PC-9 (cell line): ENCODE measurements at regions not wholly inside any gene's neighbourhood (a gene's known extent, or its start where the extent isn't known, plus 50 kb on each side); places are given as distances from the start of the nearest gene placed in this dataset.

Experiments used
- BruUV-seq: library from RNA; stranded (reverse); fragments of 400-500 nt; replicated peaks from 2 replicates; lab custom pipeline; 2021; lab: Mats Ljungman, UMichigan
- CTCF ChIA-PET: fragments of 300-600 bp; sonication (Branson Sonifier 250); formaldehyde crosslinking; loops from one replicate; lab custom pipeline; 2022; ENCODE audit warnings: antibody characterized with exemption; lab: Charles Lee
- POLR2A ChIA-PET: fragments of 300-600 bp; sonication (Branson Sonifier 250); formaldehyde crosslinking; loops from one replicate; lab custom pipeline; 2022; ENCODE audit warnings: antibody characterized with exemption; ENCODE audit not compliant: unreplicated experiment; lab: Charles Lee
- DNase-seq, 2 experiments: peaks; one replicate each; pipeline versions ENCODE4 v3.0.0 to v3.0.0-alpha.2; 2015 to 2022; ENCODE audit warnings: mixed read lengths in 1 of 2
- H2AFZ ChIP-seq: fragments of 200-600 bp; sonication (generic); 2 replicates; pipeline ENCODE4 v1.8.1; 2017; ENCODE audit warnings: antibody characterized with exemption
- H3F3A ChIP-seq: fragments of 200-600 bp; sonication (generic); 2 replicates; pipeline ENCODE4 v1.8.1; 2017; ENCODE audit warnings: antibody characterized with exemption, mild to moderate bottlenecking, low read depth; ENCODE audit not compliant: insufficient read depth
- H3K27ac ChIP-seq: fragments of 200-600 bp; sonication (generic); 2 replicates; pipeline ENCODE4 v1.6.1; 2016; ENCODE audit warnings: mixed run types
- H3K27me3 ChIP-seq: fragments of 200-600 bp; sonication (generic); 2 replicates; pipeline ENCODE4 v1.6.1; 2016; ENCODE audit warnings: low read depth, mixed run types; ENCODE audit not compliant: insufficient read depth
- H3K36me3 ChIP-seq: fragments of 200-600 bp; sonication (generic); 2 replicates; pipeline ENCODE4 v1.6.1; 2016; ENCODE audit warnings: low read depth, mixed run types
- H3K4me1 ChIP-seq: fragments of 200-600 bp; sonication (generic); replicated peaks from 2 replicates; pipeline ENCODE4 v1.6.1; 2016; ENCODE audit warnings: mixed run types; ENCODE audit not compliant: insufficient read depth
- H3K4me2 ChIP-seq: fragments of 200-600 bp; sonication (generic); 2 replicates; pipeline ENCODE4 v1.6.1; 2017; ENCODE audit warnings: mixed run types
- H3K4me3 ChIP-seq: fragments of 200-600 bp; sonication (generic); 2 replicates; pipeline ENCODE4 v1.6.1; 2016; ENCODE audit warnings: mixed run types
- H3K79me2 ChIP-seq: fragments of 200-600 bp; sonication (generic); 2 replicates; pipeline ENCODE4 v1.6.1; 2017; ENCODE audit warnings: low read depth, mixed run types
- H3K9me2 ChIP-seq: fragments of 200-600 bp; sonication (generic); 2 replicates; pipeline ENCODE4 v1.8.1; 2017; ENCODE audit warnings: mild to moderate bottlenecking; ENCODE audit not compliant: insufficient read depth
- H3K9me3 ChIP-seq: fragments of 200-600 bp; sonication (generic); 2 replicates; pipeline ENCODE4 v1.8.1; 2016; ENCODE audit warnings: low read depth; ENCODE audit not compliant: insufficient read depth
- H4K20me1 ChIP-seq: fragments of 200-600 bp; sonication (generic); 2 replicates; pipeline ENCODE4 v1.8.1; 2017; ENCODE audit not compliant: insufficient read depth
- CTCF ChIP-seq: fragments of 200-600 bp; sonication (generic); conservative IDR thresholded peaks from 2 replicates; pipeline ENCODE4 v1.6.1; 2017; ENCODE audit warnings: mixed run types, antibody characterized with exemption, mild to moderate bottlenecking, moderate library complexity
- EZH2 ChIP-seq: fragments of 200-600 bp; sonication (generic); IDR thresholded peaks from 2 replicates; pipeline ENCODE4 v1.8.0; 2017; ENCODE audit warnings: antibody characterized with exemption, low read depth
- intact Hi-C: fragments of 100-400 bp; cut with micrococcal nuclease; formaldehyde crosslinking; loops from one replicate; pipeline ENCODE4 v1.10.0; 2022; ENCODE audit not compliant: unreplicated experiment

- no peaks in the 10 kb centered on the region for H3K36me3 ChIP-seq
- no peak for DNase-seq
- H3K4me1 ChIP-seq, result no peaks in the 10 kb centered on the region
- H4K20me1 ChIP-seq, result no peaks in the 10 kb centered on the region
- no peak overlapping the region for H3K4me2 ChIP-seq
- no peaks in the 10 kb centered on the region for H3K27me3 ChIP-seq
- ChIA-PET CTCF (no interaction called here), POLR2A (no interaction called here)
- no peaks in the 10 kb centered on the region for H3K9me3 ChIP-seq
- H2AFZ ChIP-seq, result no peak overlapping the region
- no peaks in the 10 kb centered on the region for H3K79me2 ChIP-seq
- no peak overlapping the region for H3K27ac ChIP-seq
- no peak overlapping the region for H3K4me3 ChIP-seq
- no peaks in the 10 kb centered on the region for H3K9me2 ChIP-seq
- intact Hi-C loops, result no loop called here
- BruUV-seq, result no TSS peak
- no peaks in the 10 kb centered on the region for H3F3A ChIP-seq
- TF ChIP-seq EZH2 (no peak), CTCF (no peak)
Measured at GRCh38 chr4:35695003-35695402, 549.3 kb downstream of the ARAP2 start.

GRCh38 chr4:35695421-35695820 lies 548.9 kb downstream of the ARAP2 start:
- no peaks in the 10 kb centered on the region for H3K36me3 ChIP-seq
- no peaks in the 10 kb centered on the region for H3K27me3 ChIP-seq
- no peaks in the 10 kb centered on the region for H3K79me2 ChIP-seq
- no peak overlapping the region for H2AFZ ChIP-seq
- no TSS peak for BruUV-seq
- TF ChIP-seq EZH2 (no peak), CTCF (no peak)
- no peaks in the 10 kb centered on the region for H3K4me1 ChIP-seq
- no peaks in the 10 kb centered on the region for H4K20me1 ChIP-seq
- no peaks in the 10 kb centered on the region for H3F3A ChIP-seq
- CTCF ChIA-PET, result no interaction called here
- no peaks in the 10 kb centered on the region for H3K9me2 ChIP-seq
- DNase-seq, result no peak
- intact Hi-C loops, result no loop called here
- H3K4me3 ChIP-seq, result no peak overlapping the region
- no peak overlapping the region for H3K27ac ChIP-seq
- no peak overlapping the region for H3K4me2 ChIP-seq
- H3K9me3 ChIP-seq, result no peaks in the 10 kb centered on the region
- POLR2A ChIA-PET, result no interaction called here

GRCh38 chr4:35697210-35697736 lies 547.0 kb downstream of the ARAP2 start:
- H3K79me2 ChIP-seq, result no peaks in the 10 kb centered on the region

More at GRCh38 chr4:35697210-35697736, 547.0 kb downstream of the ARAP2 start:
- H3K36me3 ChIP-seq, result no peaks in the 10 kb centered on the region
- H3K4me2 ChIP-seq, result no peak overlapping the region
- TF ChIP-seq CTCF (no peak), EZH2 (no peak)
- intact Hi-C loops, result no loop called here
- H3K9me3 ChIP-seq, result no peaks in the 10 kb centered on the region
- no peaks in the 10 kb centered on the region for H4K20me1 ChIP-seq
- no peaks in the 10 kb centered on the region for H3K9me2 ChIP-seq
- no peaks in the 10 kb centered on the region for H3F3A ChIP-seq
- H3K4me1 ChIP-seq, result no peaks in the 10 kb centered on the region
- ChIA-PET CTCF (no interaction called here), POLR2A (no interaction called here)
- H3K4me3 ChIP-seq, result no peak overlapping the region
- no peak for DNase-seq
- no peaks in the 10 kb centered on the region for H3K27me3 ChIP-seq
- no peak overlapping the region for H3K27ac ChIP-seq
- BruUV-seq, result no TSS peak
- no peak overlapping the region for H2AFZ ChIP-seq
